Left ventricle myocardium inferior (tissue), 1 donor: ENCODE measurements at regions not wholly inside any gene's neighbourhood (a gene's known extent, or its start where the extent isn't known, plus 50 kb on each side); places are given as distances from the start of the nearest gene placed in this dataset.

ENCODE experiments used
- DNase-seq: peaks from one replicate; pipeline ENCODE4 v3.0.0-alpha.2; 2020
- H3K27ac ChIP-seq: fragments of 200-600 bp; replicated peaks from 2 replicates; pipeline ENCODE4 v1.8.0; 2021
- H3K27me3 ChIP-seq: fragments of 200-600 bp; 2 replicates; pipeline ENCODE4 v1.8.0; 2021; ENCODE audit warnings: low read depth
- H3K36me3 ChIP-seq: fragments of 200-600 bp; 2 replicates; pipeline ENCODE4 v1.8.0; 2021
- H3K4me1 ChIP-seq: fragments of 200-600 bp; 2 replicates; pipeline ENCODE4 v1.8.0; 2021
- H3K4me3 ChIP-seq: fragments of 200-600 bp; 2 replicates; pipeline ENCODE4 v1.8.0; 2021; ENCODE audit warnings: mild to moderate bottlenecking, moderate library complexity
- H3K9me3 ChIP-seq: fragments of 200-600 bp; replicated peaks from 2 replicates; pipeline ENCODE4 v1.8.0; 2021
- CTCF ChIP-seq: fragments of 200-600 bp; IDR thresholded peaks from 2 replicates; pipeline ENCODE4 v1.8.0; 2021; ENCODE audit warnings: antibody characterized with exemption, mild to moderate bottlenecking, borderline replicate concordance
- intact Hi-C: fragments of 100-400 bp; cut with micrococcal nuclease; formaldehyde crosslinking; loops from one replicate; pipeline ENCODE4 v1.11.0; 2022
- donor health status: DM: no; HTN: yes; CAD: no; lungs with severe emphysema.

GRCh38 chr10:130741901-130742855 lies 569.3 kb downstream of the TCERG1L start:
- intact Hi-C loops: no loop called here

GRCh38 chr10:130742941-130743675 lies 568.4 kb downstream of the TCERG1L start:
- intact Hi-C loops: no loop called here
- no peak for TF ChIP-seq CTCF
- H3K4me1 ChIP-seq: no peaks in the 10 kb centered on the region
- H3K4me3 ChIP-seq: no peak overlapping the region
- H3K36me3 ChIP-seq: no peaks in the 10 kb centered on the region
- no peak for DNase-seq
- peaks cover 60% of the 10 kb centered on the region for H3K27me3 ChIP-seq
- H3K27ac ChIP-seq: no peak overlapping the region
- H3K9me3 ChIP-seq: no peaks in the 10 kb centered on the region

More at GRCh38 chr10:130741901-130742855, 569.3 kb downstream of the TCERG1L start:
- no peak for TF ChIP-seq CTCF
- H3K36me3 ChIP-seq: no peaks in the 10 kb centered on the region
- H3K27ac ChIP-seq: no peak overlapping the region
- DNase-seq: no peak
- no peaks in the 10 kb centered on the region for H3K4me1 ChIP-seq
- H3K4me3 ChIP-seq: no peak overlapping the region
- H3K9me3 ChIP-seq: no peaks in the 10 kb centered on the region
- peaks cover 62% of the 10 kb centered on the region for H3K27me3 ChIP-seq

GRCh38 chr10:130743751-130744271 lies 567.7 kb downstream of the TCERG1L start:
- no peak for DNase-seq
- intact Hi-C loops: no loop called here

GRCh38 chr10:130744631-130745030 lies 566.9 kb downstream of the TCERG1L start:
- Histone ChIP-seq H3K9me3 (no peaks in the 10 kb centered on the region), H3K27ac (no peak overlapping the region), H3K4me1 (no peaks in the 10 kb centered on the region), H3K4me3 (no peak overlapping the region), H3K27me3 (peaks cover 58% of the 10 kb centered on the region), H3K36me3 (no peaks in the 10 kb centered on the region)
- no peak for DNase-seq
- intact Hi-C loops: no loop called here
- no peak for TF ChIP-seq CTCF

More at GRCh38 chr10:130743751-130744271, 567.7 kb downstream of the TCERG1L start:
- Histone ChIP-seq H3K27ac (no peak overlapping the region), H3K9me3 (no peaks in the 10 kb centered on the region), H3K27me3 (peaks cover 59% of the 10 kb centered on the region), H3K4me1 (no peaks in the 10 kb centered on the region), H3K4me3 (no peak overlapping the region), H3K36me3 (no peaks in the 10 kb centered on the region)
- no peak for TF ChIP-seq CTCF

- H3K4me3 ChIP-seq: no peak overlapping the region
- no peak for DNase-seq
- H3K27ac ChIP-seq: no peak overlapping the region
- no peak for TF ChIP-seq CTCF
- intact Hi-C loops: no loop called here
- no peaks in the 10 kb centered on the region for H3K36me3 ChIP-seq
- peaks cover 57% of the 10 kb centered on the region for H3K27me3 ChIP-seq
- no peaks in the 10 kb centered on the region for H3K9me3 ChIP-seq
- no peaks in the 10 kb centered on the region for H3K4me1 ChIP-seq
Observed at GRCh38 chr10:130745251-130745650, 566.3 kb downstream of the TCERG1L start.
